Neural progenitor cell (in vitro differentiated cells): ENCODE measurements at regions not wholly inside any gene's neighbourhood (a gene's known extent, or its start where the extent isn't known, plus 50 kb on each side); places are given as distances from the start of the nearest gene placed in this dataset.

Source experiments
- DNase-seq: peaks from one replicate; pipeline ENCODE4 v3.0.0-alpha.2; 2016; ENCODE audit warnings: low spot score
- H2AFZ ChIP-seq: fragments of 200-600 bp; sonication (generic); replicated peaks from 2 replicates; pipeline ENCODE4 v1.6.1; 2016; ENCODE audit warnings: antibody characterized with exemption
- H3F3A ChIP-seq: fragments of 200-600 bp; sonication (generic); 2 replicates; pipeline ENCODE4 v1.6.1; 2016; ENCODE audit warnings: antibody characterized with exemption, low read depth
- H3K27ac ChIP-seq: fragments of 200-600 bp; sonication (generic); 2 replicates; pipeline ENCODE4 v1.5.1; 2016; ENCODE audit warnings: mild to moderate bottlenecking
- H3K27me3 ChIP-seq: fragments of 200-600 bp; sonication (generic); 2 replicates; pipeline ENCODE4 v1.6.1; 2016; ENCODE audit warnings: mild to moderate bottlenecking, moderate library complexity
- H3K36me3 ChIP-seq: fragments of 200-600 bp; sonication (generic); 2 replicates; pipeline ENCODE4 v1.5.1; 2016
- H3K4me1 ChIP-seq: fragments of 200-600 bp; sonication (generic); 2 replicates; pipeline ENCODE4 v1.6.1; 2016; ENCODE audit warnings: mixed run types
- H3K4me2 ChIP-seq: fragments of 200-600 bp; sonication (generic); 2 replicates; pipeline ENCODE4 v1.6.1; 2016
- H3K4me3 ChIP-seq: fragments of 200-600 bp; sonication (generic); 2 replicates; pipeline ENCODE4 v1.5.1; 2016
- H3K79me2 ChIP-seq: fragments of 200-600 bp; sonication (generic); 2 replicates; pipeline ENCODE4 v1.6.1; 2016; ENCODE audit warnings: low read depth
- H3K9ac ChIP-seq: fragments of 200-600 bp; sonication (generic); 2 replicates; pipeline ENCODE4 v1.6.1; 2016
- H3K9me3 ChIP-seq: fragments of 200-600 bp; sonication (generic); 2 replicates; pipeline ENCODE4 v1.5.1; 2016; ENCODE audit warnings: low read depth
- H4K20me1 ChIP-seq: fragments of 200-600 bp; sonication (generic); 2 replicates; pipeline ENCODE4 v1.6.1; 2016; ENCODE audit warnings: low read depth
- H3K27ac Mint-ChIP-seq: 3 replicates; pipeline ENCODE4 v1.8.0; 2021; ENCODE audit warnings: mixed read lengths
- H3K27me3 Mint-ChIP-seq: 2 replicates; pipeline ENCODE4 v1.8.0; 2022; ENCODE audit warnings: low read depth, mild to moderate bottlenecking, inconsistent platforms, moderate library complexity, mixed read lengths; ENCODE audit not compliant: insufficient read depth
- H3K36me3 Mint-ChIP-seq: 3 replicates; pipeline ENCODE4 v1.8.0; 2021; ENCODE audit warnings: mixed read lengths
- H3K4me1 Mint-ChIP-seq: 3 replicates; pipeline ENCODE4 v1.8.0; 2021; ENCODE audit warnings: mixed read lengths
- H3K4me3 Mint-ChIP-seq: 3 replicates; pipeline ENCODE4 v1.8.0; 2021; ENCODE audit warnings: mild to moderate bottlenecking, moderate library complexity, mixed read lengths
- H3K9me3 Mint-ChIP-seq: 3 replicates; pipeline ENCODE4 v1.8.0; 2020; ENCODE audit warnings: mixed read lengths
- EZH2 ChIP-seq: fragments of 200-600 bp; sonication (generic); IDR thresholded peaks from 2 replicates; pipeline ENCODE4 v1.6.1; 2017; ENCODE audit warnings: antibody characterized with exemption, mild to moderate bottlenecking, moderate library complexity
- EZH2phosphoT487 ChIP-seq: fragments of 200-600 bp; sonication (generic); IDR thresholded peaks from 2 replicates; pipeline ENCODE4 v1.6.1; 2017; ENCODE audit warnings: antibody characterized with exemption
- TF ChIP-seq, protein P1 (sequence below): fragments of 200-600 bp; sonication (generic); IDR thresholded peaks from 2 replicates; pipeline ENCODE4 v1.5.1; 2017; ENCODE audit warnings: antibody characterized with exemption, mild to moderate bottlenecking

DNA sequence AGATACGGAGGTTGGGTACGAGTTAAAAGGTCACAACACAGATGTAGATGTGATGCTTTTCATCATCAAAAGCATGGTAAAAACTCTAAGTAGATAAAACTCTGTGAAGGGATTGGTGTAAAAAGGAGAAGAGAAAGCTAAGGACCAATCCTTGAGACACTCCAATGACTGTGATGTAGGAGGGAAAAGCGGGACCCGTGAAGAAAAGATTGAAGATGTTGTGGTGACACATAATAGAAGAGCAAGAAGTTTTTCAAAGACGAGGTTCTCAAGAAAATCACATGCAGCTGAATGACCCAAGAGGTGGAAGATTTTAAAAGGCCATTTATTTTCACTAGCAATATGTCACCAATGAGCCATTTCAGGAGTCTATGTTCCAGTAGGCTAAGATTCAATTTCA, 179.5 kb downstream of the MRPL39 start:
- Histone ChIP-seq H3K4me2 (no peak overlapping the region), H3F3A (no peaks in the 10 kb centered on the region), H3K4me3 (no peak overlapping the region), H2AFZ (no peak overlapping the region), H3K9ac (no peak overlapping the region), H3K4me1 (no peaks in the 10 kb centered on the region), H4K20me1 (no peaks in the 10 kb centered on the region), H3K27ac (no peak overlapping the region), H3K9me3 (no peaks in the 10 kb centered on the region), H3K36me3 (no peaks in the 10 kb centered on the region), H3K79me2 (no peaks in the 10 kb centered on the region), H3K27me3 (peaks cover 17% of the 10 kb centered on the region)
- no peaks in the 10 kb centered on the region for H3K4me1 Mint-ChIP-seq
- no peak overlapping the region for H3K4me3 Mint-ChIP-seq
- H3K27me3 Mint-ChIP-seq, result no peaks in the 10 kb centered on the region
- DNase-seq, result no peak
- no peaks in the 10 kb centered on the region for H3K9me3 Mint-ChIP-seq
- no peaks in the 10 kb centered on the region for H3K36me3 Mint-ChIP-seq
- no peak overlapping the region for H3K27ac Mint-ChIP-seq
- TF ChIP-seq EZH2phosphoT487 (no peak), EZH2 (no peak)
- TF ChIP-seq, protein P1, sequence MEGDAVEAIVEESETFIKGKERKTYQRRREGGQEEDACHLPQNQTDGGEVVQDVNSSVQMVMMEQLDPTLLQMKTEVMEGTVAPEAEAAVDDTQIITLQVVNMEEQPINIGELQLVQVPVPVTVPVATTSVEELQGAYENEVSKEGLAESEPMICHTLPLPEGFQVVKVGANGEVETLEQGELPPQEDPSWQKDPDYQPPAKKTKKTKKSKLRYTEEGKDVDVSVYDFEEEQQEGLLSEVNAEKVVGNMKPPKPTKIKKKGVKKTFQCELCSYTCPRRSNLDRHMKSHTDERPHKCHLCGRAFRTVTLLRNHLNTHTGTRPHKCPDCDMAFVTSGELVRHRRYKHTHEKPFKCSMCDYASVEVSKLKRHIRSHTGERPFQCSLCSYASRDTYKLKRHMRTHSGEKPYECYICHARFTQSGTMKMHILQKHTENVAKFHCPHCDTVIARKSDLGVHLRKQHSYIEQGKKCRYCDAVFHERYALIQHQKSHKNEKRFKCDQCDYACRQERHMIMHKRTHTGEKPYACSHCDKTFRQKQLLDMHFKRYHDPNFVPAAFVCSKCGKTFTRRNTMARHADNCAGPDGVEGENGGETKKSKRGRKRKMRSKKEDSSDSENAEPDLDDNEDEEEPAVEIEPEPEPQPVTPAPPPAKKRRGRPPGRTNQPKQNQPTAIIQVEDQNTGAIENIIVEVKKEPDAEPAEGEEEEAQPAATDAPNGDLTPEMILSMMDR, result no peak

DNA sequence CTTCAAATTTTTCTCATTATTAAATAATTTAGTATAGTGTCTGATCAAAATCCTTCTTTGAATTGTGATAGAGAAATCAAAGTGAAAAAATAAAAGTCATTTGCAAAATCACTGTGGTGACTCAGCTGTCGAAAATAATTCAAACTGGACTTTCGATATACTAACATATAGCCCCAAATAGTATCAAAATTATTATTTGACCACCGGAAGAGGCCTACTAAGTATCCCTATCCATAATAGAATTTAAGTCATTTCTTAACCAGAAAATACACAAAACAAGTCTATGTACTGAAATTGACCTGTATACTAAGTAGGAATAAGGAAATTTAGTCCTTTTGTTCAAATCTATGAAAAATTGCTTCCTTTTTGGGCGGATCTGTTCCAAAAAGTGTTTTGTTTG, 180.7 kb downstream of the MRPL39 start:
- H3K36me3 Mint-ChIP-seq, result no peaks in the 10 kb centered on the region
- no peaks in the 10 kb centered on the region for H3K9me3 ChIP-seq
- no peaks in the 10 kb centered on the region for H3K4me1 ChIP-seq
- no peak overlapping the region for H3K4me3 ChIP-seq
- no peak overlapping the region for H3K27ac Mint-ChIP-seq
- H2AFZ ChIP-seq, result no peak overlapping the region
- no peaks in the 10 kb centered on the region for H3K9me3 Mint-ChIP-seq
- no peak for TF ChIP-seq EZH2phosphoT487
- H3K4me1 Mint-ChIP-seq, result no peaks in the 10 kb centered on the region
- no peaks in the 10 kb centered on the region for H4K20me1 ChIP-seq
- H3F3A ChIP-seq, result no peaks in the 10 kb centered on the region
- H3K9ac ChIP-seq, result no peak overlapping the region
- peaks cover 17% of the 10 kb centered on the region for H3K27me3 ChIP-seq
- DNase-seq, result no peak
- no peak overlapping the region for H3K4me2 ChIP-seq
- no peak overlapping the region for H3K4me3 Mint-ChIP-seq
- H3K27me3 Mint-ChIP-seq, result no peaks in the 10 kb centered on the region
- no peaks in the 10 kb centered on the region for H3K79me2 ChIP-seq
- H3K27ac ChIP-seq, result no peak overlapping the region
- H3K36me3 ChIP-seq, result no peaks in the 10 kb centered on the region

DNA sequence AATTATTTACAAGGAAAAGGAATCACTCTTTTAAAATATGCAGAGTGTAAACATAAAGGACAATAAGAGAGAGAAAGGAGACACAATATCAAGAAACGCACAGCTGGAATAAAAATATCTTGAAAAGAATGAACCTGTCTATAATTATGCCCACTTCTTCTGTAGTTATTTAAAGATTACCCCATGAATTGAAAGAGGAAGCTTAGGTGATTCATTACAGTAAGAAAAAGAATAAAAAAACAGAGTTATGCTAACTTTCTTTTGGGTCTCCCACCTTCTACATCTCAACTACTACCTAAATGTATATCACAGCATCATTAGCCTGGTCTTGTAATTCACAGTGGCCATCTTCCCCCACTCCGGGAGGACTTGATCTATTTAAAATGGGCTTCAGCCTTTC, 182.1 kb downstream of the MRPL39 start:
- no peaks in the 10 kb centered on the region for H3K27me3 Mint-ChIP-seq

DNA sequence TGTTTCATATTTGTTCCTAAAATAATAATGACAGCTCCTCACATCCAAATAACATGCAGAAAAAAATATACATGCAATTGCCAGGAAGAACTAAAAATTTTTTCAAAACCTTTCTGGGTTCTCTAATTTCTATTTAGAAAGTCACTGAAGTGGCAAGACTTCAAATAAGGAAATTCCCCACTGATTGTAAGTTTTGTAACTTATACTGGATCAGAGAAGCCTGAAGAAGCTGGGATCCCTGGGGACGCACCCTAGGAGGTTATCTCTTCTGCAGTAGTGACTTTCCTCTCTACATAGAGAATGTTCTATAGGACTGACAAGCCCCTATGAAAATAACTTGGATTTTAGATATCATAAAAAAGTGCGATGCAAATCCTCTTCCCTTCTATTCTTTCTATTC, 182.6 kb downstream of the MRPL39 start:
- no peak for DNase-seq
- Histone ChIP-seq H3K4me1 (no peaks in the 10 kb centered on the region), H3K4me3 (no peak overlapping the region), H3K9ac (no peak overlapping the region), H3K4me2 (no peak overlapping the region), H3K79me2 (no peaks in the 10 kb centered on the region), H3F3A (no peaks in the 10 kb centered on the region), H3K27me3 (peaks cover 17% of the 10 kb centered on the region), H4K20me1 (no peaks in the 10 kb centered on the region), H3K27ac (no peak overlapping the region), H2AFZ (no peak overlapping the region), H3K36me3 (no peaks in the 10 kb centered on the region), H3K9me3 (no peaks in the 10 kb centered on the region)
- Mint-ChIP-seq H3K27me3 (no peaks in the 10 kb centered on the region), H3K36me3 (no peaks in the 10 kb centered on the region), H3K9me3 (no peaks in the 10 kb centered on the region), H3K4me3 (no peak overlapping the region), H3K4me1 (no peaks in the 10 kb centered on the region), H3K27ac (no peak overlapping the region)
- TF ChIP-seq EZH2, result no peak
- TF ChIP-seq EZH2phosphoT487, result no peak
- TF ChIP-seq, protein P1, result no peak

More for the DNA sequence above, 182.1 kb downstream of the MRPL39 start:
- DNase-seq, result no peak
- Histone ChIP-seq H3K4me1 (no peaks in the 10 kb centered on the region), H3K4me3 (no peak overlapping the region), H3K27me3 (peaks cover 17% of the 10 kb centered on the region), H3K79me2 (no peaks in the 10 kb centered on the region), H3K4me2 (no peak overlapping the region), H3K27ac (no peak overlapping the region), H3K9ac (no peak overlapping the region), H3K9me3 (no peaks in the 10 kb centered on the region), H2AFZ (no peak overlapping the region), H4K20me1 (no peaks in the 10 kb centered on the region), H3F3A (no peaks in the 10 kb centered on the region), H3K36me3 (no peaks in the 10 kb centered on the region)
- no peaks in the 10 kb centered on the region for H3K36me3 Mint-ChIP-seq
- H3K4me1 Mint-ChIP-seq, result no peaks in the 10 kb centered on the region
- H3K9me3 Mint-ChIP-seq, result no peaks in the 10 kb centered on the region
- H3K4me3 Mint-ChIP-seq, result no peak overlapping the region
- H3K27ac Mint-ChIP-seq, result no peak overlapping the region
- TF ChIP-seq, protein P1, result no peak
